ENCODE measurements at regions not wholly inside any gene's neighbourhood (a gene's known extent, or its start where the extent isn't known, plus 50 kb on each side); places are given as distances from the start of the nearest gene placed in this dataset.

- no peak for TF ChIP-seq POLR2AphosphoS5 (IDR thresholded peaks at IDR 0.05; ENCODE audit: borderline replicate concordance, low read depth, low read length)
- no peak for TF ChIP-seq EZH2 (IDR thresholded peaks at IDR 0.05)
Observed at GRCh38 chr3:88460369-88460768, 310.6 kb downstream of the C3orf38 start.

Measured in SK-N-MC (cell line).